ENCODE measurements at regions not wholly inside any gene's neighbourhood (a gene's known extent, or its start where the extent isn't known, plus 50 kb on each side); places are given as distances from the start of the nearest gene placed in this dataset.

GRCh38 chr6:139640921-139641320 lies 266.5 kb upstream of the CITED2 start:
- no peak for TF ChIP-seq CTCF (IDR thresholded peaks at IDR 0.05)
- TF ChIP-seq POLR2A (IDR thresholded peaks at IDR 0.05), result no peak
